ENCODE measurements at regions not wholly inside any gene's neighbourhood (a gene's known extent, or its start where the extent isn't known, plus 50 kb on each side); places are given as distances from the start of the nearest gene placed in this dataset.

DNA sequence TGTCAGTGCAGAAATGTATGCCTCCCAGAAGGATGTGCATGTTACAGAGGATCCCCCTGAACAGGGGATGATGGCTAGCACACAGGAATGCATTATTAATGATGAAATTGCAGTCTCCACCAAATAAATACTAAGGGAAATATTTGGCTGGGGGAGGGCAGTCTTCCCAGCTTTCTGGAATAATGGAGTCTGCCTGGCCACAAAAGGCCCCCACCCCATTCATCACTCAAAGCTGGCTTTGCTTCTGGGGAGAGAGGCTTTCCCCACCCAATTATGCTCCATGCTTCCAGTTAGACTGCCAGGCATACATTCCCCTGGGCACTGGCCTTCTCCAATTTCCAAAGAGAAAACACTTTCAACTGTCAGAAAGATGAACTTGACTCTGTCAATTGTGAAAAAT, 302.7 kb downstream of the SIPA1L2 start:
- Histone ChIP-seq H3K9me1 (ENCODE audit: control insufficient read depth, insufficient read depth, low read length) (no peaks in the 10 kb centered on the region), H4K20me1 (replicated peaks; ENCODE audit: control insufficient read depth, insufficient read depth, low read length) (no peaks in the 10 kb centered on the region), H3K4me1 (replicated peaks in 1 of 2; ENCODE audit: control insufficient read depth in 2 of 2, insufficient read depth in 2 of 2, low read length in 2 of 2) (no peaks in the 10 kb centered on the region), H3K9ac (ENCODE audit: insufficient read depth in 1 of 2, low read depth in 2 of 2, low read length in 2 of 2) (no peak overlapping the region), H3K4me2 (ENCODE audit: insufficient read depth, low read length) (no peak overlapping the region), H2AFZ (ENCODE audit: low read depth, low read length) (no peak overlapping the region), H3K27me3 (ENCODE audit: control insufficient read depth in 2 of 2, insufficient read depth in 2 of 2, low read length in 2 of 2) (no peaks in the 10 kb centered on the region; a peak in 1 of 5 replicates), H3K79me2 (ENCODE audit: control insufficient read depth, insufficient read depth, low read length) (no peaks in the 10 kb centered on the region), H3K36me3 (ENCODE audit: control insufficient read depth, insufficient read depth, low read length) (no peaks in the 10 kb centered on the region), H3K4me3 (no peak overlapping the region), H3K9me3 (replicated peaks; ENCODE audit: control insufficient read depth, insufficient read depth, low read depth, low read length) (no peaks in the 10 kb centered on the region), H3K27ac (ENCODE audit: extremely low read depth, low read depth, low read length) (no peak overlapping the region)
- in situ Hi-C loops (cut with MboI) (no loop called here), intact Hi-C loops (cut with micrococcal nuclease) (no loop called here)
- ATAC-seq = no peak
- CTCF ChIA-PET (ENCODE audit: low intra/inter-chr PET ratio) = interaction anchor here (0.6 kb wide), 1 partner anchor 720 kb away, joined by 4 read pairs; no protein-coding TSS in a partner anchor
- no TSS peak for BruUV-seq (replicated peaks)
- POLR2A ChIA-PET = no interaction called here
- FAIRE-seq = no peak
- DNase-seq (ENCODE audit: extremely low read depth in 1 of 4, low spot score in 3 of 4) = no peak
- TF ChIP-seq C11orf30 (IDR thresholded peaks at IDR 0.05; ENCODE audit: low read depth) (no peak), TAF15 (IDR thresholded peaks at IDR 0.05; ENCODE audit: low read depth, low read length) (no peak), POLR2AphosphoS2 (IDR thresholded peaks at IDR 0.05; ENCODE audit: low read length) (no peak), TCF7 (IDR thresholded peaks at IDR 0.05; ENCODE audit: borderline replicate concordance) (no peak), MEF2A (IDR thresholded peaks at IDR 0.05; ENCODE audit: control insufficient read depth, low read depth, low read length) (no peak), TCFL5 (CRISPR knock-in tag; conservative IDR thresholded peaks at IDR 0.05) (no peak), GATA2 (CRISPR knock-in tag; IDR thresholded peaks at IDR 0.05) (no peak), HCFC1 (IDR thresholded peaks at IDR 0.05; ENCODE audit: low read depth, low read length) (no peak), HNRNPH1 (optimal IDR thresholded peaks at IDR 0.05; ENCODE audit: low read depth, low read length) (no peak), TRIM24 (IDR thresholded peaks at IDR 0.05) (no peak), MYNN (IDR thresholded peaks at IDR 0.05) (no peak), MYNN (CRISPR knock-in tag; IDR thresholded peaks at IDR 0.05) (no peak), RCOR1 (IDR thresholded peaks at IDR 0.05; ENCODE audit: borderline replicate concordance in 1 of 2, low read depth in 2 of 2, low read length in 2 of 2) (no peak), SMARCA5 (IDR thresholded peaks at IDR 0.05) (no peak)
- TF ChIP-seq, protein P1, sequence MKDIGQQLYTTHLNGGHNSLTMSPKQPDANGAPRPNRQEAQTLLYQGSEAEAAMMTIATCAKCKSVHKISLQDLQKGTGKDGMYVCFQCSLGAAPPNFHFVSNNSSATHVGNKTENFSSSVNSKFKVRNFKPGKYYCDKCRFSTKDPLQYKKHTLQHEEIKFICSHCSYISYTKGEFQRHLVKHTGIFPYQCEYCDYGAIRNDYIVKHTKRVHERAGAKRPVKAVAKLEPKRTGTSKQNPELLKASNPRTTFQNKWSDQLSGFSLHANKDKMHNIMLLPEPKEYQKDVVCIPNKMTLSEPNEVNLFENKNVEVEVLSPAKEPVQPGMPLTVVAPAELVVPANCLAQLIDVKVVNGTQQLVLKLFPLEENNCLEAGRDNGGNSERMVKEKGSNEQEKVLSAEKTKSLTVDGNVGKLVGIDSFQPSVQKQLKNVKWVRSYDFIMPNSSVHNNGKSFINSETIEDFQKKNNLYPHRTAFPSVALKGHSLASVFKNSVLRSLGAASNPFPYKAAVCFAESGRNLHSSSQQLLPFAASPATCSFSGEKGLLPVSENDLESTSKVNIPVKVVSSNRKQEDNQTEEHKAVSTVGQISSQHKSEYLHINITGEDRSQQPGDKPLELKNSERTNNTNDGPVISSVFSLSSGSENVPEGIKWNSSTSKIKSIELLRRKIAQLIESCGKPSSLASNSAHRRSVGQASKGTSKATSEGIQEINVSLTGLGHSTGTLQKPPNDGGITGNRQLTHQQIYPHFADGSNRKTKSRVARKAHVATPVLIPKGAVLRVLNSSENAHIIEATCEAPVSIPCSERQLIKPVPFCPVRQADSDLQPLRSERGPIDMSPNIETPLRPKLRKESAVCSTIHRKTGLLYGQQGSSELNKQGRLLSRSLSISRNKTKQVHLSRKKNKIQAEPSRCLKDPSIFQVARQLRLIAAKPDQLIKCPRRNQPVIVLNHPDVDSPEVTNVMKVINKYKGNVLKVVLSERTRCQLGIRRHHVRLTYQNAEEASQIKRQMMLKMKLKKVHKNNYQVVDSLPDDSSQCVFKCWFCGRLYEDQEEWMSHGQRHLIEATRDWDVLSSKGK (CRISPR knock-in tag; IDR thresholded peaks at IDR 0.05) = no peak
- TF ChIP-seq, protein P2, sequence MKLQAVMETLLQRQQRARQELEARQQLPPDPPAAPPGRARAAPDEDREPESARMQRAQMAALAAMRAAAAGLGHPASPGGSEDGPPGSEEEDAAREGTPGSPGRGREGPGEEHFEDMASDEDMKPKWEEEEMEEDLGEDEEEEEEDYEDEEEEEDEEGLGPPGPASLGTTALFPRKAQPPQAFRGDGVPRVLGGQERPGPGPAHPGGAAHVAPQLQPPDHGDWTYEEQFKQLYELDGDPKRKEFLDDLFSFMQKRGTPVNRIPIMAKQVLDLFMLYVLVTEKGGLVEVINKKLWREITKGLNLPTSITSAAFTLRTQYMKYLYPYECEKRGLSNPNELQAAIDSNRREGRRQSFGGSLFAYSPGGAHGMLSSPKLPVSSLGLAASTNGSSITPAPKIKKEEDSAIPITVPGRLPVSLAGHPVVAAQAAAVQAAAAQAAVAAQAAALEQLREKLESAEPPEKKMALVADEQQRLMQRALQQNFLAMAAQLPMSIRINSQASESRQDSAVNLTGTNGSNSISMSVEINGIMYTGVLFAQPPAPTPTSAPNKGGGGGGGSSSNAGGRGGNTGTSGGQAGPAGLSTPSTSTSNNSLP (IDR thresholded peaks at IDR 0.05; ENCODE audit: borderline replicate concordance, low read depth, low read length) = no peak
- TF ChIP-seq, protein P3, sequence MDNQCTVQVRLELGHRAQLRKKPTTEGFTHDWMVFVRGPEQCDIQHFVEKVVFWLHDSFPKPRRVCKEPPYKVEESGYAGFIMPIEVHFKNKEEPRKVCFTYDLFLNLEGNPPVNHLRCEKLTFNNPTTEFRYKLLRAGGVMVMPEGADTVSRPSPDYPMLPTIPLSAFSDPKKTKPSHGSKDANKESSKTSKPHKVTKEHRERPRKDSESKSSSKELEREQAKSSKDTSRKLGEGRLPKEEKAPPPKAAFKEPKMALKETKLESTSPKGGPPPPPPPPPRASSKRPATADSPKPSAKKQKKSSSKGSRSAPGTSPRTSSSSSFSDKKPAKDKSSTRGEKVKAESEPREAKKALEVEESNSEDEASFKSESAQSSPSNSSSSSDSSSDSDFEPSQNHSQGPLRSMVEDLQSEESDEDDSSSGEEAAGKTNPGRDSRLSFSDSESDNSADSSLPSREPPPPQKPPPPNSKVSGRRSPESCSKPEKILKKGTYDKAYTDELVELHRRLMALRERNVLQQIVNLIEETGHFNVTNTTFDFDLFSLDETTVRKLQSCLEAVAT (IDR thresholded peaks at IDR 0.05) = no peak
- TF ChIP-seq, protein P4, sequence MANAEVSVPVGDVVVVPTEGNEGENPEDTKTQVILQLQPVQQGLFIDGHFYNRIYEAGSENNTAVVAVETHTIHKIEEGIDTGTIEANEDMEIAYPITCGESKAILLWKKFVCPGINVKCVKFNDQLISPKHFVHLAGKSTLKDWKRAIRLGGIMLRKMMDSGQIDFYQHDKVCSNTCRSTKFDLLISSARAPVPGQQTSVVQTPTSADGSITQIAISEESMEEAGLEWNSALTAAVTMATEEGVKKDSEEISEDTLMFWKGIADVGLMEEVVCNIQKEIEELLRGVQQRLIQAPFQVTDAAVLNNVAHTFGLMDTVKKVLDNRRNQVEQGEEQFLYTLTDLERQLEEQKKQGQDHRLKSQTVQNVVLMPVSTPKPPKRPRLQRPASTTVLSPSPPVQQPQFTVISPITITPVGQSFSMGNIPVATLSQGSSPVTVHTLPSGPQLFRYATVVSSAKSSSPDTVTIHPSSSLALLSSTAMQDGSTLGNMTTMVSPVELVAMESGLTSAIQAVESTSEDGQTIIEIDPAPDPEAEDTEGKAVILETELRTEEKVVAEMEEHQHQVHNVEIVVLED (CRISPR knock-in tag; IDR thresholded peaks at IDR 0.05) = no peak

Measured in K562 (cell line).